ENCODE measurements at regions not wholly inside any gene's neighbourhood (a gene's known extent, or its start where the extent isn't known, plus 50 kb on each side); places are given as distances from the start of the nearest gene placed in this dataset.

- ChIA-PET POLR2A (no interaction called here), CTCF (no interaction called here)
These were observed 426.6 kb upstream of the PLXNA2 start for GRCh38 chr1:208670778-208671177.

GRCh38 chr1:208681878-208682663, 437.9 kb upstream of the PLXNA2 start:
- Histone ChIP-seq H3K36me3 (ENCODE audit: control insufficient read depth, insufficient read depth, low read length) (no peaks in the 10 kb centered on the region), H3K9me3 (ENCODE audit: control insufficient read depth, insufficient read depth, low read depth, low read length) (no peaks in the 10 kb centered on the region), H3K4me3 (ENCODE audit: low read depth in 2 of 2, low read length in 2 of 2) (no peak overlapping the region), H3K4me1 (ENCODE audit: control insufficient read depth, insufficient read depth, low read length) (no peaks in the 10 kb centered on the region), H3K27ac (ENCODE audit: low read length) (no peak overlapping the region), H3K27me3 (ENCODE audit: control insufficient read depth, insufficient read depth, low read length) (no peaks in the 10 kb centered on the region)
- intact Hi-C loops (cut with micrococcal nuclease; ENCODE audit: unreplicated experiment), result no loop called here
- TF ChIP-seq TCF7L2 (IDR thresholded peaks at IDR 0.05; ENCODE audit: low read depth, low read length), result no peak
- TF ChIP-seq POLR2AphosphoS5 (IDR thresholded peaks at IDR 0.05; ENCODE audit: low read depth, low read length), result no peak
- no peak for TF ChIP-seq REST (IDR thresholded peaks at IDR 0.05; ENCODE audit: insufficient read depth in 1 of 2, low read depth in 2 of 2, low read length in 1 of 2)
- TF ChIP-seq CTCF (IDR thresholded peaks at IDR 0.05), result no peak
- no peak for TF ChIP-seq SIN3A (IDR thresholded peaks at IDR 0.05; ENCODE audit: borderline replicate concordance, insufficient read depth, low read depth, low read length)
- ATAC-seq (no peak), DNase-seq (ENCODE audit: low read depth, low spot score) (no peak)
- CTCF ChIA-PET, result no interaction called here
- BruUV-seq (replicated peaks), result no TSS peak
- in situ Hi-C loops (cut with HindIII; ENCODE audit: low pct_unique_long_range_greater_than_20kb, low sequenced_read_pairs), result no loop called here
- POLR2A ChIA-PET, result no interaction called here

More at GRCh38 chr1:208670778-208671177, 426.6 kb upstream of the PLXNA2 start:
- Histone ChIP-seq H3K36me3 (ENCODE audit: control insufficient read depth, insufficient read depth, low read length) (no peaks in the 10 kb centered on the region; the same call in 1 of the 2 replicates), H3K9me3 (ENCODE audit: control insufficient read depth, insufficient read depth, low read depth, low read length) (no peaks in the 10 kb centered on the region), H3K27ac (ENCODE audit: low read length) (no peak overlapping the region), H3K4me1 (ENCODE audit: control insufficient read depth, insufficient read depth, low read length) (no peaks in the 10 kb centered on the region), H3K27me3 (ENCODE audit: control insufficient read depth, insufficient read depth, low read length) (no peaks in the 10 kb centered on the region), H3K4me3 (ENCODE audit: low read depth in 2 of 2, low read length in 2 of 2) (no peak overlapping the region)
- in situ Hi-C loops (cut with HindIII; ENCODE audit: low pct_unique_long_range_greater_than_20kb, low sequenced_read_pairs), result no loop called here
- no peak for DNase-seq (ENCODE audit: low read depth, low spot score)
- ATAC-seq, result no peak
- TF ChIP-seq CTCF (IDR thresholded peaks at IDR 0.05), result no peak
- TF ChIP-seq REST (IDR thresholded peaks at IDR 0.05; ENCODE audit: insufficient read depth in 1 of 2, low read depth in 2 of 2, low read length in 1 of 2), result no peak
- TF ChIP-seq POLR2AphosphoS5 (IDR thresholded peaks at IDR 0.05; ENCODE audit: low read depth, low read length), result no peak
- TF ChIP-seq SIN3A (IDR thresholded peaks at IDR 0.05; ENCODE audit: borderline replicate concordance, insufficient read depth, low read depth, low read length), result no peak
- TF ChIP-seq TCF7L2 (IDR thresholded peaks at IDR 0.05; ENCODE audit: low read depth, low read length), result no peak
- intact Hi-C loops (cut with micrococcal nuclease; ENCODE audit: unreplicated experiment), result no loop called here
- BruUV-seq (replicated peaks), result no TSS peak
